Activated naive CD4-positive, alpha-beta T cell treated with anti-CD3 and anti-CD28 coated beads, Interleukin-2, amount 50 U/mL, for 24 hours (primary cell): ENCODE measurements at regions not wholly inside any gene's neighbourhood (a gene's known extent, or its start where the extent isn't known, plus 50 kb on each side); places are given as distances from the start of the nearest gene placed in this dataset.

Experiments used
- H3K27ac Mint-ChIP-seq: one replicate; pipeline ENCODE4 v1.8.0; 2021; ENCODE audit warnings: mild to moderate bottlenecking, mixed read lengths
- H3K27me3 Mint-ChIP-seq: one replicate; pipeline ENCODE4 v1.8.0; 2021; ENCODE audit warnings: mixed read lengths
- H3K36me3 Mint-ChIP-seq: one replicate; pipeline ENCODE4 v1.8.0; 2021; ENCODE audit warnings: mixed read lengths
- H3K4me1 Mint-ChIP-seq: one replicate; pipeline ENCODE4 v1.8.0; 2021; ENCODE audit warnings: mixed read lengths
- H3K4me3 Mint-ChIP-seq: one replicate; pipeline ENCODE4 v1.8.0; 2021; ENCODE audit warnings: mild to moderate bottlenecking, mixed read lengths
- H3K9me3 Mint-ChIP-seq: one replicate; pipeline ENCODE4 v1.8.0; 2021; ENCODE audit warnings: mixed read lengths

DNA sequence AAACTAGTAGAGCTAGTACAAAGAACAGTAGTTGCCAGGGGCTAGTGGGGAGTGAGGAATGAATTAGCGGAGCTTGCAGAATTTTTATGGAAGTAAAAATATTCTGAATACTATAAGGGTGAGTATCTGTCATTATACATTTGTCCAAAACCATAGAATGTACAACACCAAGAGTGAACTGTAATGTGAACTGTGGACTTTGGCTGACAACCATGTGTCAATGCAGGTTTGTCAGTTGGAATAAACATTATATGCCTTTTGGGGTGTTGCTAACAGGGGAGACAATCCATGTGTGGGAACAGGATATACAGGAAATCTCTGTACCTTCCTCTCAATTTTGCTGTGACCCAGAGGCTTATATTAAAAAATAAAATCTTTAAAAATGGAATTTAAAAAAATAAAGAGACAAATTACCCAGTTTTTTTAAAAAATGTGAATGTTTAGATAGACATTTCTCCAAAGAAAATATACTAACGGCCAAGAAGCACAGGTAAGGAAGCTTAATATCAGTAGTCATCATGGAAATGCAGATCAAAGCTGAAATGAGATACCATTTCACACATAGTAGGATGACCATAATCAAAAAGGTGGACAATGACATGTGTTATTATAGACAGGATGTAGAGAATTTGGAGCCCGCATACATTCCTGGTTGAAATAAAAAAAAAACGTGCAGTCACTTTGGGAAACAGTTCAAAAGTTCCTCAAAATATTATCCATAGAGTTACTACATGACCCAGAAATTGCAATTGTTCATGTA lies 899.8 kb downstream of the RAB28 start:
- Mint-ChIP-seq H3K9me3 (peaks cover 9% of the 10 kb centered on the region), H3K27ac (no peak overlapping the region), H3K4me3 (no peak overlapping the region), H3K36me3 (no peaks in the 10 kb centered on the region), H3K4me1 (no peaks in the 10 kb centered on the region), H3K27me3 (peaks cover 2% of the 10 kb centered on the region)

DNA sequence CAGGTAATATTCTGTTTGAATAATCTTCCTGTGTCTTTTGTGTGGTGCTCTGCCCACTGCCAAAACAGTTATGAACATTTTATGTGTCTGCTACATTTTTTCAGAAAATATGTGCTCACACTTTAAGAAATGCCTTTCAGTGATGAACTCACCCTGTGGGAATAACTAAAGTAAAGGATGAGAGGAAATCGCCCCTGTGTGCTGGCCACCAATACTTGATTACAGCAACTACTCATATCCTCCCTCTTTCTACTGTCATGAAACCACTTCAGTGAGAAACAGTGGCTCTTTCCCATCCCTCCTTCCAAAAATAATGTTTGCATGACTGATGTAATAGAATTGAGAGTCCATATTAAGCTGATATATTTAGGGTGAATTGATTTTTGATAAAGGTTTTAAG lies 900.9 kb downstream of the RAB28 start:
- Mint-ChIP-seq H3K4me1 (no peaks in the 10 kb centered on the region), H3K27ac (no peak overlapping the region), H3K9me3 (peaks cover 7% of the 10 kb centered on the region), H3K4me3 (no peak overlapping the region), H3K27me3 (peaks cover 2% of the 10 kb centered on the region), H3K36me3 (no peaks in the 10 kb centered on the region)

DNA sequence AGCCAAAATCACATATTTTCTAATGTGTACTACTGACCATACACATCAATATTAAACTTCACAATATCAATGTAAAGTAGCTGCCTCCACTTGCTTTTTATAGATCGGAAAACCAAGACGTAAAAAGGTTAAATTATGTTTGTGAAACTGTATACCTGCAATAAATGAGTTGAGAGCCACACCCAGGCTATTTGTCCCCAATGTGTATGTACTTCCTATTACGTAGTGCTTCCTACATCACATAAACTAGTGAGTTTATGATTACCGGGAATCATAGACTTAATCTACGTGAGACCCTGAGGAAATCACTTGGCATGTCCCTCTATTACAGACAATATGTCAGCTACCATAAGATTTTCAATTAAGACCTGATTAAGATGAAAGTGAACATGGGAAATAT lies 903.4 kb downstream of the RAB28 start:
- Mint-ChIP-seq H3K9me3 (peaks cover 3% of the 10 kb centered on the region), H3K27me3 (peaks cover 2% of the 10 kb centered on the region), H3K27ac (no peak overlapping the region), H3K4me1 (no peaks in the 10 kb centered on the region), H3K4me3 (no peak overlapping the region), H3K36me3 (no peaks in the 10 kb centered on the region)

DNA sequence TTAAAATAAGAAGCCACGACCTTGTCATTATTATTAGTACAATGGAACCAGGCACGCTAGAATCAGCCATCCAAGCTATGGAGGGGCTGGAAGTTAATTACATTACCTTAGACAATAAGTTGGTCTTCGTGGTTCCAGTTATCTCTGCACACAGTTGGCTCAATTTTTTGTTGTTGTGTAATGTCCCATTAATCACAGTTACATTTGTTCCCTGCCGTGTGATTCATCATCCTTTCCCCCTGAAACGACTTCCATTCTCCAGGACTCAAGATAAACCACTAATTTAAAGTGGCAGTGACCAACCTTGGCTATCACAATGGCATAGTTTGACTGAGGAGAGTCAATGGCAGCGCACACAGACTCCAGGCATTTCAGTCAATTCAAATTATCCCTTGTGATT lies 905.0 kb downstream of the RAB28 start:
- Mint-ChIP-seq H3K36me3 (no peaks in the 10 kb centered on the region), H3K4me1 (no peaks in the 10 kb centered on the region)

DNA sequence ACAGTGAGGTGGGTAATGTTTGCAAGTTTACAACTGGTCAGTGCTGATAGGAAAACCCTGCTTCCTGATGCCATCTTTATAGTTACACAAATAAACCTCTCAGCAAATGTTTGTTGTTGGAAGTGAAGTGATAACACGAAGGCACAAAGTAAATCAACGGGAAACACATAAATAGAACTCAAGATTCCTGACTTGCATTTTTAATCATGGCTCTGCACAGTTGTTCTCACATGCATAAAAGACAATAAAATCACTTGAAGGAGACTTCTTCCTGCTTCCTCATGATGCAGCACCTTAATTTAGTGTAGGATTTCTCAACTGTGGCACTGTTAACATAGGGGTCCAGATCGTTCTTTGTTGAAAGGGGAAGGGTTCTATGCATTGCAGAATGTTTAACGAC lies 907.7 kb downstream of the RAB28 start:
- Mint-ChIP-seq H3K4me3 (no peak overlapping the region), H3K27ac (no peak overlapping the region), H3K27me3 (peaks cover 2% of the 10 kb centered on the region), H3K4me1 (no peaks in the 10 kb centered on the region), H3K9me3 (no peaks in the 10 kb centered on the region), H3K36me3 (no peaks in the 10 kb centered on the region)

More for the DNA sequence above, 905.0 kb downstream of the RAB28 start:
- no peak overlapping the region for H3K27ac Mint-ChIP-seq
- no peaks in the 10 kb centered on the region for H3K9me3 Mint-ChIP-seq
- no peak overlapping the region for H3K4me3 Mint-ChIP-seq
- peaks cover 2% of the 10 kb centered on the region for H3K27me3 Mint-ChIP-seq

DNA sequence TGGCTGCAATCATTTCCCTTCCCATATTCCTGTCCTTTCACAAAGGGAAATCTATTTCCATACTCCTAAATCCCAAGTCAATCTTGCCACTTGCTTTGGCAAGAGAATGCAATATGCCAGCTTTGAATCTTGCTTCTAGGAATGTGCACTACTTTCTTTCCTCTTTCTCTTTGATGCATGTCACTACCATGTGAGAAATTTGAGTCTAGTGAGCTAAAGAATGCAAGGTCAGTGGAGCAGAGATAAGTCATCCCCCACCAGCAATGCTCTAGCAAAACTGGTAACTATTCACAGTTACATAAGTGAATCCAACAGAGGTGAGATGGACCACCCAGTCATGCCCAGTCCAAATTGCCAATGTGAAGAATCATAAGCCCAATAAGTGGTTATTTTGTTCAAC lies 910.4 kb downstream of the RAB28 start:
- Mint-ChIP-seq H3K27ac (no peak overlapping the region), H3K4me3 (no peak overlapping the region), H3K9me3 (no peaks in the 10 kb centered on the region), H3K4me1 (no peaks in the 10 kb centered on the region), H3K27me3 (peaks cover 1% of the 10 kb centered on the region), H3K36me3 (no peaks in the 10 kb centered on the region)

DNA sequence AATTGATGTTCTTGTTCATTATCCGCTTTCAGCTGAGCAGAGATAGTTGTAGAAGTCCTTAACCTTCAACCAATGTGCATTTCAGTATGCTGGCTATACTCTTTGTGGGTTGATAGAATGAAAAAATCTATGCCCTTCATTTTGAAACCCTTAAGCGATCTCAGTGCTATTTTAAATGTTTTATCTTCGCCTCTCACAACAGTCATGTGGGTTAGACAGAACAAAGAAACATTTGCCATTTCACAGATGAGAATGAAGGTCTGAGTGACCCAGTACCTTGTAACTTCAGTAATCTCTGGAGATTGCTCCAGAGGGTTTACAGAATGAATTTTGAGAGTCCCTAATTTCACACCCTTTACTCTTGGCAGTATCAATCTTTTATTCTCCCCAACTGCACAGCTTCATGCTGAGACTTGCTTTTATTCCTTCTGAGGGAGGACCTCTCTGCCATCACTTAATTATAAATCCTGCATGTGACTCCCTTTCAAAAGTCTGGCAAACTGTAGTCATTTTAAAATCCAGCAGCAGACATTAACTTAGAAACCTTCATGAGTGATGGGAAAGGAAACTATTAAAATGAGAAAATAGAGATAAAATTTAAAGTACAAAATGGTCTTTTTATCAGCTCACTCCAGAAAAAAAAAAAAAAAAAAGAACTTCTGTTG lies 921.5 kb downstream of the RAB28 start:
- no peaks in the 10 kb centered on the region for H3K27me3 Mint-ChIP-seq
- no peaks in the 10 kb centered on the region for H3K36me3 Mint-ChIP-seq
- H3K27ac Mint-ChIP-seq = no peak overlapping the region
- H3K4me1 Mint-ChIP-seq = no peaks in the 10 kb centered on the region
- H3K9me3 Mint-ChIP-seq = peaks cover 6% of the 10 kb centered on the region
- H3K4me3 Mint-ChIP-seq = no peak overlapping the region

DNA sequence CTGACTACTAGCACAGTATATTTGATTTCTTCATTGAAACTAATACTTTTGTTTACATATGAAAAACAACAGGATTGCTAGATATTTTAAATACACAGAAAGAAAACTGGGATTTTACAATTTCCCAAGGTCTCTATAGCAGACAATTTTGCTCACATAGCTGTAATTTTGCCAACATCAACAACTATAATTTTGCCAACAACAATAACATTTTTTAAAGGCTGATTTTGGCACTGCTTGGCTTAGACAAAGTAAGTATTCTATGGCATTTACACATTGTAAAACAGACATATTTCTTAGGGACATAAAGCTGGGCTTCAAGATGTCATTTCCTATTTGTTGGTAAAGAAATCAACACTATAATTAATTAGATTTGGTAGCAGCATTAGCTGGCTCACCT lies 922.1 kb downstream of the RAB28 start:
- no peak overlapping the region for H3K4me3 Mint-ChIP-seq
- no peaks in the 10 kb centered on the region for H3K27me3 Mint-ChIP-seq

DNA sequence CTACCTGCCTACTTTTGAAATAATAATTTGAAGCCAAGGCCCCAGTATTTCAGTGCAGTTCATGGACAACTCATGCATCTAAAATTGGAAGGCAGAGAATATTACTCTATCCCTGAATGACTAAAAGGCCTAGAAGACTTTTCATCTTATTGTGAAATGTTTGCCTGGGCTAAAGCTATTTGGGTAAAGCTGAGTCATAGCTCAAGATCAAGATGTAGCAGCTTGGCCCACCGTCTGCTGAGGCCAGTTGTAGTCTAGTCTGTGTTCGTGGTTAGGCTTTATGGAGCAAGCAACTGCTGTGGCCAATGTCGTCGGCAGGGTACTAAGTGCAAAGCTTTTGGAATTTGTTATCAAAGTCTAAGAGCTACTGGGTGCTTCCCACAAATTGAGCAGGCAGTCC lies 929.1 kb downstream of the RAB28 start:
- no peaks in the 10 kb centered on the region for H3K36me3 Mint-ChIP-seq
- no peak overlapping the region for H3K27ac Mint-ChIP-seq
- no peaks in the 10 kb centered on the region for H3K4me1 Mint-ChIP-seq
- H3K27me3 Mint-ChIP-seq = peaks cover 1% of the 10 kb centered on the region
- H3K4me3 Mint-ChIP-seq = no peak overlapping the region
- peaks cover 15% of the 10 kb centered on the region for H3K9me3 Mint-ChIP-seq

More for the DNA sequence above, 922.1 kb downstream of the RAB28 start:
- Mint-ChIP-seq H3K27ac (no peak overlapping the region), H3K4me1 (no peaks in the 10 kb centered on the region), H3K9me3 (peaks cover 6% of the 10 kb centered on the region), H3K36me3 (no peaks in the 10 kb centered on the region)

DNA sequence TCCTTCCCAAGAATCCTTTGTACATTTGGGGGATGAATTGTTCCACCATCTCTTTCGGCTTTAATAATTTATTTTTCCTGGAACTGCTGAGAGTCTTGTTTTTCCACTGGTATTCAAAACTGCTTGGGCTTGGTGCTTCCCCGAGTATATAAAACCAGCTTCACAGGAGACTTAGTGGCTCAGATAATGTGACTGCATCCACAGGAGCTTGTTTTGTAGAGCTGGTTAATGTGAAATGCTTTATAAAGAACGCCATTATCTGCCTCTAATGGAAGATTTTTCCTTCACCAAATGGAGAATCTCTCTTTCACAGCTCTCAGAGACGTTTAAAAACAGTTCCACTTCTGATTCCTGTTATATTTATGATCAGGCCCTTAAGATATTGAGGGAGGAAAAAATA lies 935.5 kb downstream of the RAB28 start:
- Mint-ChIP-seq H3K27me3 (peaks cover 1% of the 10 kb centered on the region), H3K9me3 (peaks cover 9% of the 10 kb centered on the region), H3K36me3 (no peaks in the 10 kb centered on the region), H3K4me3 (no peak overlapping the region), H3K27ac (no peak overlapping the region), H3K4me1 (no peaks in the 10 kb centered on the region)

DNA sequence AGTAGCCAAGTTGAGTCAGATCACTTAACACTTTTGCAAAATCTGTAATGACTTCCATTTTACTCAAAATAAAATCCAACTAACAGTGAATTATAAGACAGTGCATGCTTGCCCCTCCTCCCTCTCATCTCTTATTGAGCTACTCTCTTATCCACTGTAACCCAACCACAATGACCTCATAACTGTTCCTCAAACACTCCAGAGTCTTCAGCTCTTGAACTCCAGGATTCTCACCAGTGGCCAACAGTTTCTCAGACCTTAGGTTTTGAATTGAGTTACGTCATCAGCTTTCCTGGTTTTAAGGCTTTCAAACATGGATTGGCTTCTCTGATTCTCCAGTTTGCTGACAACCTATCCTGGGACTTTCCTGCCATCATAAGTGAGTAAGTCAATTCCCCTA lies 938.3 kb downstream of the RAB28 start:
- no peaks in the 10 kb centered on the region for H3K9me3 Mint-ChIP-seq
- no peak overlapping the region for H3K27ac Mint-ChIP-seq
- H3K4me1 Mint-ChIP-seq = no peaks in the 10 kb centered on the region
- H3K4me3 Mint-ChIP-seq = no peak overlapping the region
- no peaks in the 10 kb centered on the region for H3K36me3 Mint-ChIP-seq
- no peaks in the 10 kb centered on the region for H3K27me3 Mint-ChIP-seq

DNA sequence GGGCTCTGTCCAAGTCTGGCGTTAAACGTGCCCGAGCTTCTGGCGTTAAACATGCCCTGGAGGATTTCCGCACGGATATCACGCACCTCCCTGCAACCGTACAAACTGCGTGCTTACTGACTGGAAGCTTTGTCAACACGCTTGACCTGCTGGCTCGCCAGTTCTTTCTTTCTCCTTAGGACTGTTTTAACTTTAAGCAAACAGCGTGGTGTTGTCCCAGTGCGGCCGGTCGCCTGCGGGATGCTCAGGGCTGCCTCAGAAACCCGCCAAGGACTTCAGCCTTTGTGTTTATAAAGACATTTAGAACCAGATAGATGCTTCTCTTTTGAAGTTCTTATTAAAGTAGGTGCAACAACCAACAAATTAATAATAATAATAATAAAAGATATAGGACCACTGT lies 946.0 kb downstream of the RAB28 start:
- no peak overlapping the region for H3K27ac Mint-ChIP-seq
- H3K36me3 Mint-ChIP-seq = no peaks in the 10 kb centered on the region

DNA sequence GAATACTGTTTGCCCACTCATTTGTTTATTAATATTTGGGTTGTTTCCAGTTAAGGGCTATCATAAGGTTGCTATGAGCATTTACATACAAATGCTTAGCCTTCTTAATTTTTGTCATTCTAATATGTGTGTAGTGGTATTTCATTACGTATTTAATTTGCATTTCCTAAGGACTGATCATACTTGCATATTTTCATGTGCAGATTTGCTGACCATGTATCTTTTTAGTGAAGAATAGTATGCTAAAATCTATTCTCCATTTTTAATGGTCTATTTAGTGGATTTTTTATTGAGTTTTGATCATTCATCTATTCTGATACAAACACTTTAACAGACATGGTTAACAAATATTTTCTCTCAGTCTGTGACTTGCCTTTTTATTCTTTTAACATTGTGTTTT lies 949.5 kb downstream of the RAB28 start:
- no peak overlapping the region for H3K27ac Mint-ChIP-seq
- no peaks in the 10 kb centered on the region for H3K36me3 Mint-ChIP-seq
- no peaks in the 10 kb centered on the region for H3K27me3 Mint-ChIP-seq
- H3K4me1 Mint-ChIP-seq = no peaks in the 10 kb centered on the region
- H3K9me3 Mint-ChIP-seq = peaks cover 5% of the 10 kb centered on the region
- no peak overlapping the region for H3K4me3 Mint-ChIP-seq

More for the DNA sequence above, 946.0 kb downstream of the RAB28 start:
- Mint-ChIP-seq H3K4me1 (no peaks in the 10 kb centered on the region), H3K27me3 (no peaks in the 10 kb centered on the region), H3K4me3 (no peak overlapping the region), H3K9me3 (peaks cover 5% of the 10 kb centered on the region)

DNA sequence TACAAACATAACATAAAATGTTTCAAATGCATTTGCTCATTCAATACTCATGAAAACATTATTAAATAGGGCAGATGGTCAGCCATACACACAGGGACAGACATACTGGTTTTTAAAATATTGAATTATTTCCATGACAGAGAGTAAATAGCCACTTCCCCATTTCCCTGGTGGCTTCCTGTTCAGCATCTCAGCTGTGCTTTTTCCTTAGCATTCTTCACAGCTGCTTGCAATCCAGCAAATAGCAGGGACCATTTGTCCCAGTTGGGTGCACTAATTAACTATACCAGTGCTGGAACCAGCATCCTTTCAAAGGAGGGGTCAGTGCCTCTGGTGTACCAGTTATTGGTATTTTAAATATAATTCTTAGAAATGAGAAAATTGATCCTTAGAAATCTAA lies 964.7 kb downstream of the RAB28 start:
- Mint-ChIP-seq H3K27me3 (no peaks in the 10 kb centered on the region), H3K9me3 (peaks cover 6% of the 10 kb centered on the region), H3K4me1 (no peaks in the 10 kb centered on the region), H3K4me3 (no peak overlapping the region), H3K36me3 (no peaks in the 10 kb centered on the region), H3K27ac (no peak overlapping the region)

DNA sequence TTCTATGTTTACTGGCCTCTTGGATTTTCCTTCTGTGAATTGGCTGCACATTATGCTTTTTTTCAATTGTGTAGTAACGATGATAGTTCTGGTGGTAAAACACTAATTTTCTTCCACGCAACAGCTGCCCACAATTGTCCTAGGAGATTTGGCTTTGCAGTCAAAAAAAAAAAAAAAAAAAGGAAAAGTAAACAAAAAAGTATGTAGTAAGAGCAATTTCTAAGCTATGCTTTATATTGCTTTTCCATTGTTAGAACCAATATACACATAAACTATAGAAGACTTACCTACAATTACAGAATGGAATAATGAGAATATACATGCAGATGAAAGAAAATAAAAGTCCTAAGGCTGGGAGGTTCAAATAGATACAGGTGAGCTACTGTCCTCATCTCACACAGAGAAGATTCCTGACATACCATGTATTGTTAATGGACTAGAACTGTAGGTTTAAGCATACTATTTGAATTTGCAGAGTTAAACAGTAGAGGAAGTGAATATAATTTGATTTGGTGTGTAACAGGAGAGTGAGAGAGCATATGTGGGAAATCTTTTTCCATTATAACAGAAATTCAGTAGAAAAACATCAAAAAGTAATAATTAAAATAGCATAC lies 976.2 kb downstream of the RAB28 start:
- H3K27ac Mint-ChIP-seq = no peak overlapping the region
- H3K4me3 Mint-ChIP-seq = no peak overlapping the region
- no peaks in the 10 kb centered on the region for H3K36me3 Mint-ChIP-seq
- H3K27me3 Mint-ChIP-seq = no peaks in the 10 kb centered on the region
- peaks cover 13% of the 10 kb centered on the region for H3K9me3 Mint-ChIP-seq
- H3K4me1 Mint-ChIP-seq = no peaks in the 10 kb centered on the region

DNA sequence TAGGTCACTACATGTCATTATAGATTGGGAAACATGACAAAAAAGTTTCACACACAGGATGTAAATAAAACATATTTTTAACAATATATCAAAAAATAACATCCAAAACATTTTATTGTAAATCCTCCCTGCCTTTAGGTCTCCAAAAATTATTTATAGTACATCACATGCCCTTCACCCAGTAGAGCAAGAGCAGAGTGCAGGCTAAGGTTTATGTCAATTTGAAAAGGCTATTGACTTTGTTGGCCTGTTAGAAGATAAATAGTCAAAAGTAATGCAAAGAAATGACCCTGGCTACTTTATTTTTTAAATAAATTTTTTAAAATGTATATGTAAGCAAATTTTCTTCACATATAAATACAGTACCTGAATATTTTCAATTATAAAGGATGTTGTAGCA lies 983.7 kb downstream of the RAB28 start:
- no peaks in the 10 kb centered on the region for H3K9me3 Mint-ChIP-seq
- H3K27ac Mint-ChIP-seq = no peak overlapping the region
- no peaks in the 10 kb centered on the region for H3K27me3 Mint-ChIP-seq
- H3K4me3 Mint-ChIP-seq = no peak overlapping the region
- no peaks in the 10 kb centered on the region for H3K4me1 Mint-ChIP-seq
- H3K36me3 Mint-ChIP-seq = no peaks in the 10 kb centered on the region
